GM04503 (cell line): ENCODE measurements at regions not wholly inside any gene's neighbourhood (a gene's known extent, or its start where the extent isn't known, plus 50 kb on each side); places are given as distances from the start of the nearest gene placed in this dataset.
A peak's percentile ranks its signal among the peaks of the same experiment; 100 is the strongest.
"Not testable (repeated sequence)": the region's sequence is repeated elsewhere in the genome, so short reads cannot be mapped to it uniquely, and the experiment has no call there.

Experiments used
- DNase-seq: peaks from one replicate; pipeline ENCODE4 v3.0.0-alpha.2; 2012; ENCODE audit warnings: low read depth

- no peak for DNase-seq
These were observed 314.9 kb upstream of the FGF13 start for GRCh38 chrX:139026406-139026805.

GRCh38 chrX:139025816-139026215 is 314.3 kb upstream of the FGF13 start:
- DNase-seq: no peak

GRCh38 chrX:139023531-139023930 is 312.0 kb upstream of the FGF13 start:
- DNase-seq: no peak

- no peak for DNase-seq
These were observed 309.3 kb upstream of the FGF13 start for GRCh38 chrX:139020801-139021200.

GRCh38 chrX:139018436-139018835 is 306.9 kb upstream of the FGF13 start:
- DNase-seq: no peak

- no peak for DNase-seq
These were observed 304.1 kb upstream of the FGF13 start for GRCh38 chrX:139015627-139016026.

- DNase-seq: no peak
These were observed 296.7 kb upstream of the FGF13 start for GRCh38 chrX:139008185-139008584.

GRCh38 chrX:139003856-139004527 is 292.5 kb upstream of the FGF13 start:
- not testable (repeated sequence) for DNase-seq

- no peak for DNase-seq
These were observed 290.8 kb upstream of the FGF13 start for GRCh38 chrX:139002319-139002718.

- DNase-seq: no peak
These were observed 284.8 kb upstream of the FGF13 start for GRCh38 chrX:138996268-138996667.

GRCh38 chrX:138995458-138995857 is 283.9 kb upstream of the FGF13 start:
- DNase-seq: no peak

GRCh38 chrX:138990425-138990824 is 278.9 kb upstream of the FGF13 start:
- DNase-seq: not testable (repeated sequence)

GRCh38 chrX:138986866-138987265 is 275.3 kb upstream of the FGF13 start:
- DNase-seq: no peak

GRCh38 chrX:138986235-138986634 is 274.7 kb upstream of the FGF13 start:
- DNase-seq: peak; percentile 14

- no peak for DNase-seq
These were observed 270.8 kb upstream of the FGF13 start for GRCh38 chrX:138982365-138982764.

- no peak for DNase-seq
These were observed 253.0 kb upstream of the FGF13 start for GRCh38 chrX:138964501-138964900.

- DNase-seq: not testable (repeated sequence)
These were observed 250.9 kb upstream of the FGF13 start for GRCh38 chrX:138962419-138962818.

- no peak for DNase-seq
These were observed 243.5 kb upstream of the FGF13 start for GRCh38 chrX:138954976-138955375.

GRCh38 chrX:138946926-138947325 is 235.4 kb upstream of the FGF13 start:
- DNase-seq: no peak

- no peak for DNase-seq
These were observed 233.7 kb upstream of the FGF13 start for GRCh38 chrX:138945219-138945618.

GRCh38 chrX:138939038-138939437 is 227.5 kb upstream of the FGF13 start:
- DNase-seq: no peak

- no peak for DNase-seq
These were observed 226.5 kb upstream of the FGF13 start for GRCh38 chrX:138938003-138938402.

GRCh38 chrX:138931212-138931611 is 219.7 kb upstream of the FGF13 start:
- DNase-seq: no peak

- no peak for DNase-seq
These were observed 219.0 kb upstream of the FGF13 start for GRCh38 chrX:138930583-138930945.
